ENCODE measurements at regions not wholly inside any gene's neighbourhood (a gene's known extent, or its start where the extent isn't known, plus 50 kb on each side); places are given as distances from the start of the nearest gene placed in this dataset.
"Not testable (repeated sequence)": the region's sequence is repeated elsewhere in the genome, so short reads cannot be mapped to it uniquely, and the experiment has no call there.

DNA sequence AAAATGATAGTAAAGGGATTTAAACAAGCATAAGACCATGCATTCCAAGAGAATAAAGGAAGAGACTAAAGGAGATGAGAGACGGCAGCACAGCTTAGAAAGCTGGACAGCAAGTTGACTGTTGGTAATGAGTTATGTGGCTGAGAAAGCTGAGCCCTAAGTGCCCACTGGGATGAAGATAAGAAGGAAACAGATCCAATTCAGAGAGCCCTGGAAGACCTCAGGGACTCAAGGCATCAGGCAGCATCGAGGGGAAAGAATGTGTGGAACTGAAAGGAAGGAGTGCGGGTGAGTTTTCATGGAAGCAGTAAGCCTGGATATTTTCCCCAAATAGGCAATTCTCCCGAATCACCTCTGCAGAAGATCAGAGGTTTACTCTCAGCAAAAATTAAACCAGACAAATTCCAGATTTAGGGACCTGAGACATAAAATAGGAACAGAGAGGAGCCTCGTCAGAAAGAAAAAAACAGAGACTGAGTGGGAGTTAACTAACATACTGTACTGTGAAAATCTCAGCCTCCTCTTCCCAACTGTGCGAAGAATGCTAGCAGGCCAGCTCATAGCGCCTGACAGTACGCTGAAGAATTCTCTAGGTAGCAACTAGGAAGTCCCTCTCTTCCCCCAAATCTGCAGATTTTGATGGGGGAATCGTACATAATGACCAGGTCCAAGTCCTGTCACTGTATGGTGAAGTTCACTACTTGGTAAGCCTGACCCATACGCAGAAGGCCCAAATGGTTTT is 187.7 kb upstream of the TAPT1 start:
- no peak for TF ChIP-seq ZNF274 (IDR thresholded peaks at IDR 0.05; ENCODE audit: low read depth, low read length)
- no peak for TF ChIP-seq SUZ12 (IDR thresholded peaks at IDR 0.05; ENCODE audit: extremely low read depth, insufficient read depth, insufficient read length)
- TF ChIP-seq YY1 (IDR thresholded peaks at IDR 0.05; ENCODE audit: insufficient read depth, insufficient read length), result no peak
- Histone ChIP-seq H3K4me3 (ENCODE audit: insufficient read length, low read depth) (no peak overlapping the region), H3K27me3 (ENCODE audit: insufficient read depth, insufficient read length) (no peaks in the 10 kb centered on the region), H3K36me3 (ENCODE audit: insufficient read depth, insufficient read length, low read length) (no peaks in the 10 kb centered on the region), H3K4me1 (ENCODE audit: insufficient read depth, insufficient read length) (no peaks in the 10 kb centered on the region), H3K9ac (ENCODE audit: insufficient read length, low read depth) (no peak overlapping the region), H3K9me3 (ENCODE audit: insufficient read depth, low read length) (no peaks in the 10 kb centered on the region)
- DNase-seq (ENCODE audit: low read depth, low spot score), result no peak

DNA sequence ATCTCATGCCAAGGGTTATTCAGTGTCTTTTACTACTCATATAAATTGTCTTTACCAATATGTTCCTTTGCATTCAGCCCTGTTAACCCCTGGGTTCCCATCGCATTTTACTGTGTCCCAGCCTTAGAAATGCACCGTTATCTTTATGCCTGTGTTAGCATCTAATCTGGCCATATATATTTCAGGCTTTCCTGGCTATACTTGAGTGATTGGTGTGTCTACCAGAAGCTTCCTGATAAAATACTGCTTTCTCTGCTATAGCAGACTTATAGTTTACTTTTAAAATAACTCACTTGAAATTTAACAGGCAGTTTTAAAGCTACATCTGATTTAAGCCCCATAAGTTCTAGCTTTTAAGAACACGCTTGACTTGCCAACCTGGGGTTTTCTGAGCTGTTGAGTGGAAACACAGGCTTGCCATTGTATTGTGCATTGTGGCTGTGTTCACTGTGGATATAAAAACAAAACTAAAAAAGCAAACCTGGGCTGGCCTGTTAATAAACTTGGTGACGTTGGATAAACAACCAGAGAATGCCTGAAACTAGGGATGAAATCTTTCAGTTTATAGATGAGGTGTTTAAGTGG is 185.3 kb upstream of the TAPT1 start:
- TF ChIP-seq ZNF274 (IDR thresholded peaks at IDR 0.05; ENCODE audit: low read depth, low read length) (no peak), SUZ12 (IDR thresholded peaks at IDR 0.05; ENCODE audit: extremely low read depth, insufficient read depth, insufficient read length) (no peak), YY1 (IDR thresholded peaks at IDR 0.05; ENCODE audit: insufficient read depth, insufficient read length) (no peak)
- DNase-seq (ENCODE audit: low read depth, low spot score), result no peak
- Histone ChIP-seq H3K9ac (ENCODE audit: insufficient read length, low read depth) (no peak overlapping the region), H3K36me3 (ENCODE audit: insufficient read depth, insufficient read length, low read length) (no peaks in the 10 kb centered on the region), H3K27me3 (ENCODE audit: insufficient read depth, insufficient read length) (no peaks in the 10 kb centered on the region), H3K9me3 (ENCODE audit: insufficient read depth, low read length) (peaks cover 5% of the 10 kb centered on the region; the same call in 1 of the 2 replicates), H3K4me3 (ENCODE audit: insufficient read length, low read depth) (no peak overlapping the region), H3K4me1 (ENCODE audit: insufficient read depth, insufficient read length) (no peaks in the 10 kb centered on the region)

DNA sequence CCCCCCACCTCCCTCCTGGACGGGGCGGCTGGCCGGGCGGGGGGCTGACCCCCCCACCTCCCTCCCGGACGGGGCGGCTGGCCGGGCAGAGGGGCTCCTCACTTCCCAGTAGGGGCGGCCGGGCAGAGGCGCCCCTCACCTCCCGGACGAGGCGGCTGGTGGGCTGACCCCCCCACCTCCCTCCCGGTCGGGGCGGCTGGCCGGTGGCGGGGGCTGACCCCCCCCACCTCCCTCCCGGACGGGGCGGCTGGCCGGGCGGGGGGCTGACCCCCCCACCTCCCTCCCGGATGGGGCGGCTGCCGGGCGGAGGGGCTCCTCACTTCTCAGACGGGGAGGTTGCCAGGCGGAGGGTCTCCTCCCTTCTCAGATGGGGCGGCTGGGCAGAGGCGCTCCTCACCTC is 166.9 kb upstream of the TAPT1 start:
- not testable (repeated sequence) for H3K27me3 ChIP-seq (ENCODE audit: insufficient read depth, insufficient read length); DNase-seq (ENCODE audit: low read depth, low spot score); H3K4me3 ChIP-seq (ENCODE audit: insufficient read length, low read depth); H3K4me1 ChIP-seq (ENCODE audit: insufficient read depth, insufficient read length); H3K9me3 ChIP-seq (ENCODE audit: insufficient read depth, low read length); H3K36me3 ChIP-seq (ENCODE audit: insufficient read depth, insufficient read length, low read length); H3K9ac ChIP-seq (ENCODE audit: insufficient read length, low read depth)

GRCh38 chr4:16391196-16391595 is 164.9 kb upstream of the TAPT1 start:
- Histone ChIP-seq H3K27me3 (ENCODE audit: insufficient read depth, insufficient read length) (no peaks in the 10 kb centered on the region), H3K36me3 (ENCODE audit: insufficient read depth, insufficient read length, low read length) (no peaks in the 10 kb centered on the region), H3K4me3 (ENCODE audit: insufficient read length, low read depth) (no peak overlapping the region), H3K4me1 (ENCODE audit: insufficient read depth, insufficient read length) (no peaks in the 10 kb centered on the region), H3K9ac (ENCODE audit: insufficient read length, low read depth) (no peak overlapping the region), H3K9me3 (ENCODE audit: insufficient read depth, low read length) (peaks cover 9% of the 10 kb centered on the region; the same call in 1 of the 2 replicates)
- DNase-seq (ENCODE audit: low read depth, low spot score), result no peak
- TF ChIP-seq SUZ12 (IDR thresholded peaks at IDR 0.05; ENCODE audit: extremely low read depth, insufficient read depth, insufficient read length) (no peak), YY1 (IDR thresholded peaks at IDR 0.05; ENCODE audit: insufficient read depth, insufficient read length) (no peak), ZNF274 (IDR thresholded peaks at IDR 0.05; ENCODE audit: low read depth, low read length) (no peak)

- no peaks in the 10 kb centered on the region for H3K9me3 ChIP-seq (ENCODE audit: insufficient read depth, low read length)
- DNase-seq (ENCODE audit: low read depth, low spot score), result no peak
- H3K4me3 ChIP-seq (ENCODE audit: insufficient read length, low read depth), result no peak overlapping the region
- H3K36me3 ChIP-seq (ENCODE audit: insufficient read depth, insufficient read length, low read length), result no peaks in the 10 kb centered on the region
- H3K9ac ChIP-seq (ENCODE audit: insufficient read length, low read depth), result no peak overlapping the region
- no peaks in the 10 kb centered on the region for H3K4me1 ChIP-seq (ENCODE audit: insufficient read depth, insufficient read length)
- TF ChIP-seq SUZ12 (IDR thresholded peaks at IDR 0.05; ENCODE audit: extremely low read depth, insufficient read depth, insufficient read length) (no peak), YY1 (IDR thresholded peaks at IDR 0.05; ENCODE audit: insufficient read depth, insufficient read length) (no peak), ZNF274 (IDR thresholded peaks at IDR 0.05; ENCODE audit: low read depth, low read length) (no peak)
- H3K27me3 ChIP-seq (ENCODE audit: insufficient read depth, insufficient read length), result no peaks in the 10 kb centered on the region
Observed at GRCh38 chr4:16387448-16387847, 161.2 kb upstream of the TAPT1 start.

DNA sequence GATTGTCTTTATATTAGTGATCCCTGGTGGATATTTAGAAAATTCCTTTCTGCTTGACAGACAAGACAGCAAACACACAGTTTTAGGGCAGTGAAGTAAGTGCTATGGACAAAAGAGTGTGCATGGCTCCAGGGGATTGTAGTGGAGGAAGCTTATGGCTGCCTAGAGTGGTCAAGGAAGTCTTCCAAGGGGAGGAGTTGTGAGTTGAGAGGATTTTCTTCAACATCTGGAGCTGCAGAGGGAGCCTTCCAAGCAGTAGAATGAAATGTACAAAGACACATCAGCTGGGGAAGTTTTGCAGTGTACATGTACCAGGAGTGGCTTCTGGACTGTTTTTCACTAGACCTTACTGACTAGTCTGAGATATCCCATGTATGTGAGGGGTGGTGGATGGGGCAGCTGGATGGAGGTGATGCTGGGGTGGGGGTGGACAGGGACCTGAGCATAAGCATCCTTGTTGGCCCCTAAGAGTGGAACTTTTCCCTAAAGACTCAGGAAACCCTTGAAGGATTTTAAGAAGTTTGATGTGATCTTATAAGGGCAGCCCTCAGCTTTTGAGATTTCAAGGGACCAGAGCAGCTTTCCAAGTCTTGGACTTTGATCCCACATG is 160.5 kb upstream of the TAPT1 start:
- H3K36me3 ChIP-seq (ENCODE audit: insufficient read depth, insufficient read length, low read length), result no peaks in the 10 kb centered on the region
- H3K27me3 ChIP-seq (ENCODE audit: insufficient read depth, insufficient read length), result no peaks in the 10 kb centered on the region
- TF ChIP-seq SUZ12 (IDR thresholded peaks at IDR 0.05; ENCODE audit: extremely low read depth, insufficient read depth, insufficient read length) (no peak), ZNF274 (IDR thresholded peaks at IDR 0.05; ENCODE audit: low read depth, low read length) (no peak), YY1 (IDR thresholded peaks at IDR 0.05; ENCODE audit: insufficient read depth, insufficient read length) (no peak)
- H3K9ac ChIP-seq (ENCODE audit: insufficient read length, low read depth), result no peak overlapping the region
- no peaks in the 10 kb centered on the region for H3K4me1 ChIP-seq (ENCODE audit: insufficient read depth, insufficient read length)
- H3K9me3 ChIP-seq (ENCODE audit: insufficient read depth, low read length), result no peaks in the 10 kb centered on the region
- H3K4me3 ChIP-seq (ENCODE audit: insufficient read length, low read depth), result no peak overlapping the region
- DNase-seq (ENCODE audit: low read depth, low spot score), result no peak

DNA sequence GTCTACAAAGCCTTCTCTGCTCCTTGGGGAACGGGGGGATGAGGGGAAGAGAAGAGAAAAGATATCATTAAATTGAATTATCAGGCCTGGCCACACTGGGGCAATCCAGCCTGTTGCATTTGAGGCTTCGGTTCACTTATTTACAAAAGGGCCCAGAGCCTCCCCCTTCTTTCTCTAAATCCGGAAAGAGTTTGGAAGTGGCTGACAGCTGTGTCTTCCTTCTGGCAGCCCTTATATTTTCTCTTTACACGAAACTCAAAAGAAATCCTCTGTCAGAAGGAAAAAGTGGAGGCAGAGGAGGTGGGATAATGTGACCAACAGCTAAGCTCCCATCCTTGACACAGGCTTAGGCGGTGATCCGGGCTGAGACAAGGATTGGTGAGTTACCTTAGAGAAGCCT is 158.3 kb upstream of the TAPT1 start:
- DNase-seq (ENCODE audit: low read depth, low spot score), result no peak
- no peaks in the 10 kb centered on the region for H3K36me3 ChIP-seq (ENCODE audit: insufficient read depth, insufficient read length, low read length)
- H3K27me3 ChIP-seq (ENCODE audit: insufficient read depth, insufficient read length), result no peaks in the 10 kb centered on the region
- TF ChIP-seq SUZ12 (IDR thresholded peaks at IDR 0.05; ENCODE audit: extremely low read depth, insufficient read depth, insufficient read length) (no peak), ZNF274 (IDR thresholded peaks at IDR 0.05; ENCODE audit: low read depth, low read length) (no peak), YY1 (IDR thresholded peaks at IDR 0.05; ENCODE audit: insufficient read depth, insufficient read length) (no peak)
- no peaks in the 10 kb centered on the region for H3K9me3 ChIP-seq (ENCODE audit: insufficient read depth, low read length)
- no peak overlapping the region for H3K9ac ChIP-seq (ENCODE audit: insufficient read length, low read depth)
- H3K4me1 ChIP-seq (ENCODE audit: insufficient read depth, insufficient read length), result no peaks in the 10 kb centered on the region
- H3K4me3 ChIP-seq (ENCODE audit: insufficient read length, low read depth), result no peak overlapping the region
